AG10803 (cell line): ENCODE measurements at regions not wholly inside any gene's neighbourhood (a gene's known extent, or its start where the extent isn't known, plus 50 kb on each side); places are given as distances from the start of the nearest gene placed in this dataset.

ENCODE experiments used
- DNase-seq: peaks from one replicate; pipeline ENCODE4 v3.0.0; 2010; ENCODE audit warnings: low read depth
- H3K4me3 ChIP-seq: 2 replicates; pipeline ENCODE4 v1.5.1; 2011; ENCODE audit warnings: mild to moderate bottlenecking, low read length, control low read depth
- TF ChIP-seq, protein P1 (sequence below): conservative IDR thresholded peaks from 2 replicates; pipeline ENCODE4 v1.5.1; 2011; ENCODE audit warnings: mild to moderate bottlenecking, low read length, control low read depth, inconsistent platforms

DNA sequence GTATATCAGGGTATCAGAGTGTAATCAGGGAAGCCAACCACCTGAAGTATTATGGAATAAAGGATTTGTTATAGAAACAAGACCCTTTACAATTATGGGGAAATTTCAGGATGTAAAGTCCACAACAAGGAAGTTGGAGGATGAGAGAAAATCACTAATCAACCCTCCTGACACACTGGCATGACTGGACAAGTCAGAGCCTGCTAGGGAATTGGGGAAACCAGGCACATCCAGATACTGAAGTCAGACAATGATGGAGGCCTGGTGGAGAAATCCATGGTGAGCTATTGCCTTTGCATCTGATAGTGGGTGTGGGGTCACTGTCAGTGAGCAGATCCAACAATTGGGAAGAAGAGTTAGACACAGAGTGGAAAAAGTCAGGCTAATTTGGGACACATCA, 158.8 kb upstream of the FBXO11 start:
- DNase-seq: no peak
- H3K4me3 ChIP-seq: no peak overlapping the region
- TF ChIP-seq, protein P1, sequence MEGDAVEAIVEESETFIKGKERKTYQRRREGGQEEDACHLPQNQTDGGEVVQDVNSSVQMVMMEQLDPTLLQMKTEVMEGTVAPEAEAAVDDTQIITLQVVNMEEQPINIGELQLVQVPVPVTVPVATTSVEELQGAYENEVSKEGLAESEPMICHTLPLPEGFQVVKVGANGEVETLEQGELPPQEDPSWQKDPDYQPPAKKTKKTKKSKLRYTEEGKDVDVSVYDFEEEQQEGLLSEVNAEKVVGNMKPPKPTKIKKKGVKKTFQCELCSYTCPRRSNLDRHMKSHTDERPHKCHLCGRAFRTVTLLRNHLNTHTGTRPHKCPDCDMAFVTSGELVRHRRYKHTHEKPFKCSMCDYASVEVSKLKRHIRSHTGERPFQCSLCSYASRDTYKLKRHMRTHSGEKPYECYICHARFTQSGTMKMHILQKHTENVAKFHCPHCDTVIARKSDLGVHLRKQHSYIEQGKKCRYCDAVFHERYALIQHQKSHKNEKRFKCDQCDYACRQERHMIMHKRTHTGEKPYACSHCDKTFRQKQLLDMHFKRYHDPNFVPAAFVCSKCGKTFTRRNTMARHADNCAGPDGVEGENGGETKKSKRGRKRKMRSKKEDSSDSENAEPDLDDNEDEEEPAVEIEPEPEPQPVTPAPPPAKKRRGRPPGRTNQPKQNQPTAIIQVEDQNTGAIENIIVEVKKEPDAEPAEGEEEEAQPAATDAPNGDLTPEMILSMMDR: no peak

DNA sequence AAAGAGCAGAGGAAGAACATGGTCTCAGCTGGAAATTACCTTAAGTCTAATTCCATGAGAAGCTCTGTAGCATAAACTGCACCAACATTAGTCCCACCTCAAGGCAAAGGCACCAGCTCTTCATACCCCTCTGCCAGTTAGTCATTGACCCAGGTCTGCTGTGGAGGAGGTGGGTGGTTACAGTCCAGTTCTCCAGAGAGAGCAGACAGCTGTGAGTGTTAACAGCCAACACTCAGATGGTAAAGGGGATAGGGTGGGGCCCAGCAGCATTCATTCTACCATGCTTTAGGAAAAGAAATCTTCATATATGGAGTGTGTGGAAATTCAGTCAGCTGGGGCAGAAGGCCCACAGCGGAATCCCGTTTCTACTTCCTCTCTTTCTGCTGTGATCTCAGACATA, 159.7 kb upstream of the FBXO11 start:
- no peak overlapping the region for H3K4me3 ChIP-seq
- no peak for DNase-seq

DNA sequence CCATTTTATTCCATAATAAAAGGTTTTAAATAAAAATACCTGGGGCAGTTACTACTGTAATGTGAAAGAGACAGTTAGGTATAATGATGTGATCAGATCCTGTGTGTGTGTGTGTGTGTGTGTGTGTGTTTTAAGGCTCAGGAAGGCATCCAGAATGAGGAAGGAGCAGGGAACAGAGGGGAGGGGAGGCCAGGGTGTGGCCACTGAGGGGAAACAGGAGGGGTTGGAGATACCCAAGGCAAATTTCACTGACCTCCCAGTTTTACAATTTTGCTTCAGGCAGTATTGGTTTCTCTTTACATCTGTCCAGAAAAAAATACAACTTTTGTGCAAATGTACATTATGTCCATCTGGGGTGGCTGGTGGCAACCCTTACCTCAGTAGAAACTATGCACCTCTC, 163.5 kb upstream of the FBXO11 start:
- no peak for DNase-seq
- TF ChIP-seq, protein P1: no peak
- H3K4me3 ChIP-seq: no peak overlapping the region

More for the DNA sequence above, 159.7 kb upstream of the FBXO11 start:
- TF ChIP-seq, protein P1: no peak

- no peak overlapping the region for H3K4me3 ChIP-seq
- TF ChIP-seq, protein P1: no peak
- no peak for DNase-seq
Measured at GRCh38 chr2:48070415-48070814, 164.1 kb upstream of the FBXO11 start.

DNA sequence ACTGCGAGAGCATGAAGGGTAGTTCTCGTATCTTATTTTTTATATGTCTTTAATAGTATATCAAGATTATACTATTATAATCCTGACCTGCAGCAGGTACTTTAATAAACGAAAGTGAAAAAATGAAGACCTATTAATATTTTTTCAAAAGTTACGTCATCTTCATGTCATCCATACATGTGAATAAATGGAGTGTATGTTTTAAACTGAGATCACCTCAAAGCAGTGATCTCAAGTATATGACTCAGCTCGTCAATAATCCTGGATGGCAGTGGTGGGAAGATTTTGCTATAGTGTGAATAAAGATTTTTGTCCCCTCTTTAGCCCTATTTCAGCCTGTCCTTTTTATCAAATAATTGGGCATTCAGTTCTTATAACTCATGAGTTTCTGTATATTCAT, 166.3 kb upstream of the FBXO11 start:
- no peak for DNase-seq
- TF ChIP-seq, protein P1: no peak
- no peak overlapping the region for H3K4me3 ChIP-seq

GRCh38 chr2:48075631-48076030, 169.3 kb upstream of the FBXO11 start:
- no peak overlapping the region for H3K4me3 ChIP-seq
- TF ChIP-seq, protein P1: no peak
- DNase-seq: no peak

- no peak overlapping the region for H3K4me3 ChIP-seq
- TF ChIP-seq, protein P1: no peak
- no peak for DNase-seq
Measured at GRCh38 chr2:48080534-48081316, 174.4 kb upstream of the FBXO11 start.
